Activated effector memory CD4-positive, alpha-beta T cell treated with anti-CD3 and anti-CD28 coated beads, Interleukin-2, amount 50 U/mL, for 16 hours (primary cell): ENCODE measurements at regions not wholly inside any gene's neighbourhood (a gene's known extent, or its start where the extent isn't known, plus 50 kb on each side); places are given as distances from the start of the nearest gene placed in this dataset.
A peak's percentile ranks its signal among the peaks of the same experiment; 100 is the strongest.

ENCODE experiments used
- DNase-seq: peaks from one replicate; pipeline ENCODE4 v3.0.0-alpha.2; 2020

GRCh38 chr3:127373441-127374085, 85.7 kb upstream of the PRR20G start:
- no peak for DNase-seq

- peak; percentile 10 for DNase-seq
Measured at GRCh38 chr3:127371846-127372245, 84.0 kb upstream of the PRR20G start.

- DNase-seq: peak; percentile 19
Measured at GRCh38 chr3:127371334-127371733, 83.5 kb upstream of the PRR20G start.

GRCh38 chr3:127370906-127371305, 83.1 kb upstream of the PRR20G start:
- DNase-seq: no peak

- no peak for DNase-seq
Measured at GRCh38 chr3:127369356-127369935, 81.6 kb upstream of the PRR20G start.

- no peak for DNase-seq
Measured at GRCh38 chr3:127368186-127369032, 80.6 kb upstream of the PRR20G start.

GRCh38 chr3:127367593-127367992, 79.7 kb upstream of the PRR20G start:
- no peak for DNase-seq

- DNase-seq: no peak
Measured at GRCh38 chr3:127366383-127366782, 78.5 kb upstream of the PRR20G start.

- no peak for DNase-seq
Measured at GRCh38 chr3:127365163-127365798, 77.4 kb upstream of the PRR20G start.

- DNase-seq: no peak
Measured at GRCh38 chr3:127363891-127364290, 76.0 kb upstream of the PRR20G start.

- DNase-seq: no peak
Measured at GRCh38 chr3:127363171-127363570, 75.3 kb upstream of the PRR20G start.

GRCh38 chr3:127360647-127361046, 72.8 kb upstream of the PRR20G start:
- no peak for DNase-seq

- DNase-seq: no peak
Measured at GRCh38 chr3:127358641-127359040, 70.8 kb upstream of the PRR20G start.

- no peak for DNase-seq
Measured at GRCh38 chr3:127356381-127356780, 68.5 kb upstream of the PRR20G start.

GRCh38 chr3:127354761-127355160, 66.9 kb upstream of the PRR20G start:
- DNase-seq: no peak

- DNase-seq: no peak
Measured at GRCh38 chr3:127352612-127353011, 64.8 kb upstream of the PRR20G start.

- DNase-seq: no peak
Measured at GRCh38 chr3:127351775-127352350, 64.0 kb upstream of the PRR20G start.

- no peak for DNase-seq
Measured at GRCh38 chr3:127351321-127351720, 63.5 kb upstream of the PRR20G start.

GRCh38 chr3:127350172-127351050, 62.6 kb upstream of the PRR20G start:
- no peak for DNase-seq

- no peak for DNase-seq
Measured at GRCh38 chr3:127349501-127350171, 61.8 kb upstream of the PRR20G start.

GRCh38 chr3:127342735-127343134, 54.9 kb upstream of the PRR20G start:
- no peak for DNase-seq
